PC-9 (cell line): ENCODE measurements at regions not wholly inside any gene's neighbourhood (a gene's known extent, or its start where the extent isn't known, plus 50 kb on each side); places are given as distances from the start of the nearest gene placed in this dataset.
"Not testable (repeated sequence)": the region's sequence is repeated elsewhere in the genome, so short reads cannot be mapped to it uniquely, and the experiment has no call there.

Source experiments
- BruUV-seq: library from RNA; stranded (reverse); fragments of 400-500 nt; replicated peaks from 2 replicates; lab custom pipeline; 2021; lab: Mats Ljungman, UMichigan
- CTCF ChIA-PET: fragments of 300-600 bp; sonication (Branson Sonifier 250); formaldehyde crosslinking; loops from one replicate; lab custom pipeline; 2022; ENCODE audit warnings: antibody characterized with exemption; lab: Charles Lee
- POLR2A ChIA-PET: fragments of 300-600 bp; sonication (Branson Sonifier 250); formaldehyde crosslinking; loops from one replicate; lab custom pipeline; 2022; ENCODE audit warnings: antibody characterized with exemption; ENCODE audit not compliant: unreplicated experiment; lab: Charles Lee
- DNase-seq, 2 experiments: peaks; one replicate each; pipeline versions ENCODE4 v3.0.0 to v3.0.0-alpha.2; 2015 to 2022; ENCODE audit warnings: mixed read lengths in 1 of 2
- H2AFZ ChIP-seq: fragments of 200-600 bp; sonication (generic); 2 replicates; pipeline ENCODE4 v1.8.1; 2017; ENCODE audit warnings: antibody characterized with exemption
- H3F3A ChIP-seq: fragments of 200-600 bp; sonication (generic); 2 replicates; pipeline ENCODE4 v1.8.1; 2017; ENCODE audit warnings: antibody characterized with exemption, mild to moderate bottlenecking, low read depth; ENCODE audit not compliant: insufficient read depth
- H3K27ac ChIP-seq: fragments of 200-600 bp; sonication (generic); 2 replicates; pipeline ENCODE4 v1.6.1; 2016; ENCODE audit warnings: mixed run types
- H3K27me3 ChIP-seq: fragments of 200-600 bp; sonication (generic); 2 replicates; pipeline ENCODE4 v1.6.1; 2016; ENCODE audit warnings: low read depth, mixed run types; ENCODE audit not compliant: insufficient read depth
- H3K36me3 ChIP-seq: fragments of 200-600 bp; sonication (generic); 2 replicates; pipeline ENCODE4 v1.6.1; 2016; ENCODE audit warnings: low read depth, mixed run types
- H3K4me1 ChIP-seq: fragments of 200-600 bp; sonication (generic); replicated peaks from 2 replicates; pipeline ENCODE4 v1.6.1; 2016; ENCODE audit warnings: mixed run types; ENCODE audit not compliant: insufficient read depth
- H3K4me2 ChIP-seq: fragments of 200-600 bp; sonication (generic); 2 replicates; pipeline ENCODE4 v1.6.1; 2017; ENCODE audit warnings: mixed run types
- H3K4me3 ChIP-seq: fragments of 200-600 bp; sonication (generic); 2 replicates; pipeline ENCODE4 v1.6.1; 2016; ENCODE audit warnings: mixed run types
- H3K79me2 ChIP-seq: fragments of 200-600 bp; sonication (generic); 2 replicates; pipeline ENCODE4 v1.6.1; 2017; ENCODE audit warnings: low read depth, mixed run types
- H3K9me2 ChIP-seq: fragments of 200-600 bp; sonication (generic); 2 replicates; pipeline ENCODE4 v1.8.1; 2017; ENCODE audit warnings: mild to moderate bottlenecking; ENCODE audit not compliant: insufficient read depth
- H3K9me3 ChIP-seq: fragments of 200-600 bp; sonication (generic); 2 replicates; pipeline ENCODE4 v1.8.1; 2016; ENCODE audit warnings: low read depth; ENCODE audit not compliant: insufficient read depth
- H4K20me1 ChIP-seq: fragments of 200-600 bp; sonication (generic); 2 replicates; pipeline ENCODE4 v1.8.1; 2017; ENCODE audit not compliant: insufficient read depth
- CTCF ChIP-seq: fragments of 200-600 bp; sonication (generic); conservative IDR thresholded peaks from 2 replicates; pipeline ENCODE4 v1.6.1; 2017; ENCODE audit warnings: mixed run types, antibody characterized with exemption, mild to moderate bottlenecking, moderate library complexity
- EZH2 ChIP-seq: fragments of 200-600 bp; sonication (generic); IDR thresholded peaks from 2 replicates; pipeline ENCODE4 v1.8.0; 2017; ENCODE audit warnings: antibody characterized with exemption, low read depth
- intact Hi-C: fragments of 100-400 bp; cut with micrococcal nuclease; formaldehyde crosslinking; loops from one replicate; pipeline ENCODE4 v1.10.0; 2022; ENCODE audit not compliant: unreplicated experiment

- peaks cover 41% of the 10 kb centered on the region for H3K4me1 ChIP-seq
- POLR2A ChIA-PET, result interaction anchor here (0.7 kb wide), 2 partner anchors 185 to 598 kb away, joined by 7 to 10 read pairs; no protein-coding TSS in a partner anchor
- H3K9me2 ChIP-seq, result no peaks in the 10 kb centered on the region
- H3K27me3 ChIP-seq, result no peaks in the 10 kb centered on the region
- H3K79me2 ChIP-seq, result no peaks in the 10 kb centered on the region
- H2AFZ ChIP-seq, result no peak overlapping the region
- TF ChIP-seq CTCF, result no peak
- no peak for TF ChIP-seq EZH2
- CTCF ChIA-PET, result interaction anchor here (1.0 kb wide), 1 partner anchor 101 kb away, joined by 3 read pairs; no protein-coding TSS in a partner anchor
- BruUV-seq, result no TSS peak
- peak overlapping the region; percentile 62 for H3K4me2 ChIP-seq
- H3F3A ChIP-seq, result peaks cover 34% of the 10 kb centered on the region
- peaks cover 15% of the 10 kb centered on the region for H3K9me3 ChIP-seq
- intact Hi-C loops, result loop anchor here (1.0 to 5.0 kb wide), 8 partner anchors 34 to 830 kb away; no protein-coding TSS in a partner anchor
- H3K27ac ChIP-seq, result peak overlapping the region; percentile 74
- H3K4me3 ChIP-seq, result peak overlapping the region; percentile 23; the same call in 1 of the 2 replicates
- H4K20me1 ChIP-seq, result no peaks in the 10 kb centered on the region
- no peaks in the 10 kb centered on the region for H3K36me3 ChIP-seq
- peak; percentile 32 to 96 for DNase-seq
Observed at GRCh38 chr7:46752881-46753366, 829.0 kb downstream of the TNS3 start.

GRCh38 chr7:46751927-46752723 lies 829.8 kb downstream of the TNS3 start:
- Histone ChIP-seq H3K4me2 (peak overlapping the region; percentile 62), H3K4me1 (peaks cover 44% of the 10 kb centered on the region), H3K27ac (peak overlapping the region; percentile 74), H3F3A (peaks cover 34% of the 10 kb centered on the region), H3K9me3 (peaks cover 15% of the 10 kb centered on the region)
- H3K36me3 ChIP-seq, H4K20me1 ChIP-seq, H3K27me3 ChIP-seq, H2AFZ ChIP-seq, BruUV-seq, H3K4me3 ChIP-seq, H3K79me2 ChIP-seq, H3K9me2 ChIP-seq: not testable (repeated sequence)
- intact Hi-C loops, result loop anchor here (1.0 to 5.0 kb wide), 6 partner anchors 35 to 829 kb away; no protein-coding TSS in a partner anchor
- ChIA-PET POLR2A (interaction anchor here (0.7 kb wide), 1 partner anchor 185 kb away, joined by 7 read pairs; no protein-coding TSS in a partner anchor), CTCF (interaction anchor here (0.7 kb wide), 1 partner anchor 10 kb away, joined by 4 read pairs; no protein-coding TSS in a partner anchor)
- peak in 1 of 2 experiments; percentile 18 for DNase-seq

GRCh38 chr7:46751471-46751870 lies 830.4 kb upstream of the IGFBP3 start:
- Histone ChIP-seq H2AFZ (no peak overlapping the region), H3K9me2 (no peaks in the 10 kb centered on the region), H3K27ac (no peak overlapping the region), H3K36me3 (no peaks in the 10 kb centered on the region), H3K4me2 (no peak overlapping the region), H3K79me2 (no peaks in the 10 kb centered on the region), H3K4me3 (no peak overlapping the region), H3K9me3 (peaks cover 13% of the 10 kb centered on the region), H3F3A (peaks cover 34% of the 10 kb centered on the region), H4K20me1 (no peaks in the 10 kb centered on the region), H3K4me1 (peaks cover 44% of the 10 kb centered on the region), H3K27me3 (no peaks in the 10 kb centered on the region)
- no peak for DNase-seq
- ChIA-PET POLR2A (interaction anchor here (0.6 kb wide), 1 partner anchor 266 kb away, joined by 5 read pairs; no protein-coding TSS in a partner anchor), CTCF (no interaction called here)
- TF ChIP-seq CTCF (no peak), EZH2 (no peak)
- no TSS peak for BruUV-seq
- intact Hi-C loops, result loop anchor here (5.0 kb wide), 2 partner anchors 181 to 264 kb away; no protein-coding TSS in a partner anchor
